GM12892 (cell line): ENCODE measurements at regions not wholly inside any gene's neighbourhood (a gene's known extent, or its start where the extent isn't known, plus 50 kb on each side); places are given as distances from the start of the nearest gene placed in this dataset.

ENCODE experiments used
- POLR2A ChIP-seq: IDR thresholded peaks from 2 replicates; pipeline ENCODE4 v1.6.1; 2011; ENCODE audit warnings: low read depth, low read length, control low read depth
- POLR2AphosphoS5 ChIP-seq: IDR thresholded peaks from 2 replicates; pipeline ENCODE4 v1.6.1; 2011; ENCODE audit warnings: low read depth, low read length, control low read depth

DNA sequence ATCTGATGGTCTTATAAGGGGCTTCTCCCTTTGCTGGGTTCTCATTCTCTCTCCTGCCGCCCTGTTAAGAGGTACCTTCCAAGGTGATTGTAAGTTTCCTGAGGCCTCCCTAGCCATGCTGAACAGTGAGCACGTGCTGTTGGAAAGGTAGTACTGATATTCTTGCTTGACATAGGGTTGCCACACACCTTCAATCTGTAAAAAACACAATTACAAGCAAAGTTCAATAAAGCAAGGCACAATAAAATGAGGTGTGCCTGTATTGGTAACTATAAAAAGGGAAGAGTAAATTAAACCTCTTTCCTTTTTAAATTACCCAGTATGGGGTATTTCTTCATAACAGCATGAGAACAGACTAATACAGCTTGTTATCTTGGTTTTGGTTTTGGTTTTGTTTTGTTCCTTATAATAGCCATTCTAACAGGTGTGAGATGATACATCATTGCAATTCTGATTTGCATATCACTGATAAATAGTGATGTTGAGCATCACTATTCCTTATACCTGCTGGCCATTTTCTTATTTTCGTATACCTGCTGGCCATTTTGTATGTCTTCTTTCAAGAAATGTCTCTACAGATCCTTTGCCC, 164.9 kb upstream of the TRIM24 start:
- TF ChIP-seq POLR2A (no peak), POLR2AphosphoS5 (no peak)
